ENCODE measurements at regions not wholly inside any gene's neighbourhood (a gene's known extent, or its start where the extent isn't known, plus 50 kb on each side); places are given as distances from the start of the nearest gene placed in this dataset.

DNA sequence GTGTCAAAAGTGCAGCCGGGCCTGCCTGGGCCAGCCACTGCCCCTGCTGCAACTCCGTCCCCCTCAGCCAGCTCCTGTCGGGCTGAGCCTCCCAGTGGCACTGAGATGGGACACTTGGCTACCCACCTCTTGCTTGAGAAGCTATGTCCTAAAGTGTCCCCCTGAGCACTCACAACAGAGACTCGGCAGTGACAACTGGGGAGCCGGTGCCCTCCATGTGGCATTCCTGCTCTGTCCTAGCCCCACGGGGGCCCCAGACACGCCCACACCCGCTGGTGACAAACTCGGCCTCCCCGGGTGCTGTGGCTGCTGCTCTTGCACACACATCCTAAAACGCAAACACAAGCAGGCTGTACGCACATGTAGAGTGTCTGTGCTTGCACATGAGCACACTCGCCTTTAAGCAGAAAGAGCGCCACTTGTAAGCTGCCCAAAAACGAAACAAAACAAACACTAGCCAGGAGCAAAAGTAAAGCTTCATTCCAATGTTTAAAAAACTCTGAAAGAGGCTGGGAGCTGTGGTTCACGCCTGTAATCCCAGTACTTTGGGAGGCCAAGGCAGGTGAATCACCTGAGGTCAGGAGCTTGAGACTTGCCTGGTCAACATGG is 253.9 kb downstream of the RBFOX3 start:
- no peak overlapping the region for H3K27ac ChIP-seq
- TF ChIP-seq, protein P1, sequence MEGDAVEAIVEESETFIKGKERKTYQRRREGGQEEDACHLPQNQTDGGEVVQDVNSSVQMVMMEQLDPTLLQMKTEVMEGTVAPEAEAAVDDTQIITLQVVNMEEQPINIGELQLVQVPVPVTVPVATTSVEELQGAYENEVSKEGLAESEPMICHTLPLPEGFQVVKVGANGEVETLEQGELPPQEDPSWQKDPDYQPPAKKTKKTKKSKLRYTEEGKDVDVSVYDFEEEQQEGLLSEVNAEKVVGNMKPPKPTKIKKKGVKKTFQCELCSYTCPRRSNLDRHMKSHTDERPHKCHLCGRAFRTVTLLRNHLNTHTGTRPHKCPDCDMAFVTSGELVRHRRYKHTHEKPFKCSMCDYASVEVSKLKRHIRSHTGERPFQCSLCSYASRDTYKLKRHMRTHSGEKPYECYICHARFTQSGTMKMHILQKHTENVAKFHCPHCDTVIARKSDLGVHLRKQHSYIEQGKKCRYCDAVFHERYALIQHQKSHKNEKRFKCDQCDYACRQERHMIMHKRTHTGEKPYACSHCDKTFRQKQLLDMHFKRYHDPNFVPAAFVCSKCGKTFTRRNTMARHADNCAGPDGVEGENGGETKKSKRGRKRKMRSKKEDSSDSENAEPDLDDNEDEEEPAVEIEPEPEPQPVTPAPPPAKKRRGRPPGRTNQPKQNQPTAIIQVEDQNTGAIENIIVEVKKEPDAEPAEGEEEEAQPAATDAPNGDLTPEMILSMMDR (conservative IDR thresholded peaks at IDR 0.05), result no peak
- TF ChIP-seq ZFX (IDR thresholded peaks at IDR 0.05), result no peak

DNA sequence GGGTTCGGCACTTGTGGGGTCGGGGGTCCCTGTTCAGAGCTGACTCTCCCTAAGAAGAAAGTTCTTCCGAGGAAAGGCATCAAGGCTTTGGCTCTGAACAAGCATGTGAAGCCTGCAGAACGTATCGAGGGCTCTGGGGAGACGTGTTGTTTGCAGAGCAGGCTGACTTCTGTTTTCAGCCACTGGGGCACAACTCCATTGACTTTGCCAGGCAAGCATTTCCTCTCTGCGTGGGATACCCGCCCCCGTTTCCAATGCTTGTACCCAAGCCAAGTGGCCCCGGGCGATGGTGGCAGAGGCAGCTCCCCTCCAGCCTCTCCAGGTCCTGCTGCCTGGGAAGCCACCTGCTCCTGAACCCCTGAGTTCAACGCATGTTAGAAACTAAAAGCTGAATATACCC is 255.7 kb downstream of the RBFOX3 start:
- TF ChIP-seq, protein P1 (conservative IDR thresholded peaks at IDR 0.05), result no peak
- TF ChIP-seq ZFX (IDR thresholded peaks at IDR 0.05), result no peak
- H3K27ac ChIP-seq, result no peak overlapping the region

DNA sequence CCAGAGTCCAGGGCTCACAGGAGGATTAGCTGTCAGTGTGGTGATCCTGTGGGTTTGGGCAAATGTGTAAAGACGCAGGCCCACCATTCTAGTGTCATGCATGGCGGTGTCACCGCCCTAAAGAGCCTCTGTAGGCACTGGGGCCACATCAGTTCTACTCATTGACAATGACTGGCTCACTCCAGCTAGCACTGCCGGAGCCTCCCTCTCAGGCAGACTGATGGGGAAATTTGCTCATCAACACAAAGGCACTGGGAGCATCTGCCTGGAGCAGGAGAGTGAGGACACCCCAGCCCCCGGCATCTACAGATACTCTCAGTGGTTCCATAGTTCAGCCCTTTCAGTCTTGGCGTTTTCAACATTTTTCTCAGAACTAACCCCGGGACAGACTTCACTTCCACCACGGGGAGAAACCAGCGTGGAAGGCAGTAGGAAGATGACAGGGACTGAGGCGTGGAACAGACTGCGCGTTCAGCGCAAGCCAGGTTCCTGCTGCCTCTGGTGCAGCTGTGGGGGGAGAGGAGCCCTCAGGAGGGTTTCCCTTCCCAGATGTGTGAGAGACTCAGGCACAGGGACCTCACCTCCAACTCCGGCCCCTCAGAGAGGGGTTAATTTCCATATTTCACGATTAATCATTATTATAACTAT is 256.6 kb downstream of the RBFOX3 start:
- TF ChIP-seq ZFX (IDR thresholded peaks at IDR 0.05), result no peak
- TF ChIP-seq, protein P1 (conservative IDR thresholded peaks at IDR 0.05), result no peak
- no peak overlapping the region for H3K27ac ChIP-seq

DNA sequence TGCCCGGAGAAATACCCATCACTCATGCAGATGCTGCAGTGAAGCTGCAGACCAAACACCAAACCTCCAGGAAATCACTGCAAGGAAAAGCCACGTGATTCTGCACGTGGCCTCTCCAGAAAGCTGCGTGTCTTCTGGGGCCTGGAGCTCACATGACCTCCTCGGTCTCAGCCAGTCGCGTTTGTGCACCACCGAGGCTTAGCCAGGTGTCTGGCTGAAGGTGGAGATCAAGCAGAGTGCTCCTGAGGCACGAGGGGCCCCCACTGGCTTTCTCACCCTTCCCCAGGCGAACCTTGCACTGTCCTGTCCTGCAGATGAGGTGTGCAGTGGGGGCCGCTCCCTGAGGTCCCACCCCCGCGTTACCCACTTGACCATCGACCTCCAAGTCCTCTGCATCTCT is 257.3 kb downstream of the RBFOX3 start:
- no peak overlapping the region for H3K27ac ChIP-seq
- TF ChIP-seq, protein P1 (conservative IDR thresholded peaks at IDR 0.05), result no peak
- no peak for TF ChIP-seq ZFX (IDR thresholded peaks at IDR 0.05)

DNA sequence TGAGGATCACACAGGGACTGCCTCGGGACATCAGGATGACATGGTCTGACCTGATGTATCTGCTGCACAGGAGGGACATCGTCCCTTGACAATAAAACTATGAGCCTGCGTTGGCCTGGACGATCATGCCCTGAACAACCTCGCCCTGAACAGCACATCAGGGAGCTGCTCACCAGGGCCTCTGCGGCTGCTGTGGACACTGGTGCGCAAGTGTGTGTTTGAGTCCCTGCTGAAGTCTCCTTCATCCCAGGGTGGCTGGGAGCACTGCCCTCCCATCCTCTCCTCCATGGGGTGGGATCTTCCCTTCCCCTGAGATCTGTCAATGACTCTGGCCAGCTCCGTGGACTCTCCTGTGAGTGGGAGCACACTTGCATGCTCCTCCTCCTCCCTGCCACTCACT is 257.8 kb downstream of the RBFOX3 start:
- no peak overlapping the region for H3K27ac ChIP-seq
- no peak for TF ChIP-seq ZFX (IDR thresholded peaks at IDR 0.05)
- TF ChIP-seq, protein P1 (conservative IDR thresholded peaks at IDR 0.05), result no peak

DNA sequence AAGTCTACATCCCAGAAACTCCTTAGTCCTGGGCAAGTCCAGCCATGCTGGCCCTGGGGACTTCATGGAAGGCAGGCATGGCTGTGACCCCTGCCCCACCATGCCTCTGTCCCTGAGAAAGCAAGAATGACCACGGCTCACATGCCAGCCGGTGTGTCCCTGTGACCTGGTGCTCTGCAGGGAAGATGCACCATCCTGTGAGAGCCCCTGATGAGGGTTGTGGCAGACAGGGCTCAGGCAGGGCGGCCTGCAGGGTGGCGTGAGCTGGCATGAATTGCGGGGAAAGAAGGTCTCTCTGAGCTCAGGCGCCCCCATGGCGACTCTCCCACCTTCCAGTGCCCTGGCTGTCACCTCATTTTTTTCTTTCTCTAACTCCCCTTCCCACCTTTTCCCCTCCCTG is 260.3 kb downstream of the RBFOX3 start:
- no peak for TF ChIP-seq ZFX (IDR thresholded peaks at IDR 0.05)
- TF ChIP-seq, protein P1 (conservative IDR thresholded peaks at IDR 0.05), result no peak
- H3K27ac ChIP-seq, result no peak overlapping the region

DNA sequence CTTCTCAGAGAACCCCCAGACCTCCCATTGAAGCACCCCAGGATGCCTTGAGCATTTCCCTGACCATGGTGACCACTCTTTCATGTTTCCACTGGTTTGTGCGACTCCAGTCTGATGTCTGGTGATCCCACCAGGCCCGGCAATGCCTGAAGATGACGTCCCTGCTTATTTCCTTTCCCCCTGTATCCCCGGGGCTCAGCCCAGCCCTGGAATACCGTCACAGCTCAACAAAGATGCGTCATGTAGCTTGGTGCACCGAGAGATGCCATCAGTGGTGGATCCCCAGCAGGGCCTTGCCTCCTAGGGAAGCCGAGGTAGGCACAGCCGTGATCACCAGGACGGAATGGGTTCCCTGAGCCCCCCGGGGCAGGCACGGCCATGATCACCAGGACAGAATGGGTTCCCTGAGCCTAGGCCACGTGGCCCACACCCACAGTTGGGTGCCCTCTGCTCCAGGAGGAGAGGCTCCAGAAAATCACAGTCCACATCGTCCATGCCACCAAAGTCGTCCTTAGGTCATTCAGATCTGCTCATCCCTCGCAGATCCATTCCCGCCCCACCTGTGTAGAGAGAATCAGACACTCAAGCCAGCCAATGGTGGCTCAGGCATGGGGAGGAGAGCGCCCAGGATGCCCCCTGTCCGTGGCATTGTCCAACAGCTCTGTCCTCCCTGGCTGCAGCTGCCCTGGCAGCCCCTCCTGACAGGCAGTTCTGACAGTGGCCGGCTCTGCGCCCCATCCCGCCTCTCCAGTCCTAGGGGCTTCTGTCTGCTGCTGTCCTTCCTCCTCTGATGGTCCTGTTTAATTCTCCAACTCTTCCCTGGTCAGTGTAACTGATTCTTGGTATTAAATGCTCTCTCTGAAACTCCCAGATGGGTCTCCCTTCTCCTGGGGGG is 261.1 kb downstream of the RBFOX3 start:
- TF ChIP-seq, protein P1 (conservative IDR thresholded peaks at IDR 0.05), result no peak
- no peak for TF ChIP-seq ZFX (IDR thresholded peaks at IDR 0.05)
- no peak overlapping the region for H3K27ac ChIP-seq

Data from C4-2B (cell line).